HG02973 (cell line): ENCODE measurements at regions not wholly inside any gene's neighbourhood (a gene's known extent, or its start where the extent isn't known, plus 50 kb on each side); places are given as distances from the start of the nearest gene placed in this dataset.

Experiments used
- ATAC-seq: cut with Tn5 transposase; IDR thresholded peaks from one replicate; pipeline ENCODE4 v1.9.1; 2021; ENCODE audit warnings: moderate library complexity; ENCODE audit not compliant: unreplicated experiment

- no peak for ATAC-seq
Measured at GRCh38 chr6:166754218-166755030, 127.4 kb upstream of the RPS6KA2 start.

DNA sequence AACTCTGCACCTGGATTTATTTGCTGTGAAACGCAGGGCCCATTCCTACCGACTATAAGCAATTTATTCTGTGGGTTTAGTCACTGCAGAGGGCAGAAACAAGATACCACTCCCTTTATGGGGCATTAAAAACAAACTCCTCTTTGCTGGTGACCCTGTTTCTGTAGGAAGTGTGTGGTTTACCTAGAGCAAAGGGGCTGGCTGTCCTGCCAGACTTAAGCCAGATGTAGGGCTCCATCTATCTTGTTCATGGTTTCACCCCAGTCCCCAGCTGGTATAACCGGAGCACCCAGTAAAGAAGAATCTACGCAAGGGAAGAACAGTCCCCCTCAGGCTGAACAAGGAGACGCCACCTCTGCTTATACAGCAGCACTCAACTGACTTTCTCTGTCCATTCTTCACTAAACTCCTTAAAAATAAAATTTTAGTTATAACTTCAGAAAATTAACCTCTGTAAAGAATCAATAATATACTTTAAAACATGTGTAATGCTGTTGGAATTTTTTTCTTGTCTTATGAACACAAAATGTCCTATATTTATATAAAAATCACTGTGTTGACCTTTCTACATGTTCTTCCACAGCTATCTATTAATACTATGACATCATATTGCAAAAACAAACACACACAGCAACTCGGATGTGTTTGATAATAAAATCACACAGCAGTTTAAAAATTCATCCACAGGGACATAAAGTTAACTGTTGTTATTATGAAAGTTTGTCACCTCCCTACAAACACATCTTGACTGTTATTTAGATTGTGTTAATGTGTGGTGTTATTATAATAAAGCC lies 126.1 kb upstream of the RPS6KA2 start:
- ATAC-seq, result no peak

- peak; percentile 95 for ATAC-seq
Measured at GRCh38 chr6:166752097-166752496, 125.0 kb upstream of the RPS6KA2 start.

DNA sequence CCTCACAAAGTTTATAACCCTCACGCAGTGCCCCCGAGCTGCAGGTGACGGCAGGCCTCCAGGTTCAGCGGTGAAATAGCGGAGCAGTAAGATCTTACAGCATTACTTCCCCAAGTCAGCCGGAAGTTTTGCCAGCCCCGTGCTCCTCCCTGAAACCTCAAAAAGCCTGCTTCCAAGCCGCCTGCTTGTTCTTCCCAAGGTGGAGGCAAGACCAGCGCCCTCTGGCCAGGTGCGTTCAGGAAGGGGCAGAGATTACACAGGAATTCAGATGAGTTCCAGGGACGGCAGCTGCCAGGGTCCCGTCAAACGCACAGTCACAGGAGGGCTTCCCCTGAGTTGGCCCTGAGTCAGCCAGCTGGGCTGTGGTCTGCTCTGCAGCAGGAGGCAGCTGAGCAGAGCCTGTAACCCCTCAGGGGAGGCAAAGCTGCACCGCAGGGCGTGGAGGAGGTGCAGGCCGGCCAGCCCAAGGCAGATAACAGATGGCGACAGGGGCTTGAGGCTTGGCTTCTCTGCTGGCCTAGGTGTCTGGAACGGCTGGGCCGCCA lies 124.1 kb upstream of the RPS6KA2 start:
- peak; percentile 80 for ATAC-seq

- no peak for ATAC-seq
Measured at GRCh38 chr6:166750108-166750793, 123.2 kb upstream of the RPS6KA2 start.

DNA sequence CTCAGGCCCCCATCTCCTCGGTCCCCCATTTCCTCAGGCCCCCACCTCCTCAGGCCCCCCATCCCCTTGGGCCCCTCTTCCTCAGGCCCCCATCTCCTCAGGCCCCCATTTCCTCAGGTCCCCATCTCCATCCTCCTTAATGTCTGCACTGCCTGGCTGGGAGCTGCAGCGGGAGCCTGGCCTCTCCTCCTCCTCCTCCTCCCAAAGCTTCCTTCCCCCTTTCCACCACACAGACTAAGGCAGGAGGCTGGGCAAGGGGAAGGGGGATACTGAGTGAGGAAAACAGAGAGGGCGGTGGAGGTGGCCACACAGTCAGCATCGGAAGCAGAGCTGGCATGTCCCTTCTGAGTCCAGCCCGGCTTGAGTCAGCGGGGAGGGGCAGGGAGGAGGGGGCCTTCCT lies 122.6 kb upstream of the RPS6KA2 start:
- no peak for ATAC-seq

DNA sequence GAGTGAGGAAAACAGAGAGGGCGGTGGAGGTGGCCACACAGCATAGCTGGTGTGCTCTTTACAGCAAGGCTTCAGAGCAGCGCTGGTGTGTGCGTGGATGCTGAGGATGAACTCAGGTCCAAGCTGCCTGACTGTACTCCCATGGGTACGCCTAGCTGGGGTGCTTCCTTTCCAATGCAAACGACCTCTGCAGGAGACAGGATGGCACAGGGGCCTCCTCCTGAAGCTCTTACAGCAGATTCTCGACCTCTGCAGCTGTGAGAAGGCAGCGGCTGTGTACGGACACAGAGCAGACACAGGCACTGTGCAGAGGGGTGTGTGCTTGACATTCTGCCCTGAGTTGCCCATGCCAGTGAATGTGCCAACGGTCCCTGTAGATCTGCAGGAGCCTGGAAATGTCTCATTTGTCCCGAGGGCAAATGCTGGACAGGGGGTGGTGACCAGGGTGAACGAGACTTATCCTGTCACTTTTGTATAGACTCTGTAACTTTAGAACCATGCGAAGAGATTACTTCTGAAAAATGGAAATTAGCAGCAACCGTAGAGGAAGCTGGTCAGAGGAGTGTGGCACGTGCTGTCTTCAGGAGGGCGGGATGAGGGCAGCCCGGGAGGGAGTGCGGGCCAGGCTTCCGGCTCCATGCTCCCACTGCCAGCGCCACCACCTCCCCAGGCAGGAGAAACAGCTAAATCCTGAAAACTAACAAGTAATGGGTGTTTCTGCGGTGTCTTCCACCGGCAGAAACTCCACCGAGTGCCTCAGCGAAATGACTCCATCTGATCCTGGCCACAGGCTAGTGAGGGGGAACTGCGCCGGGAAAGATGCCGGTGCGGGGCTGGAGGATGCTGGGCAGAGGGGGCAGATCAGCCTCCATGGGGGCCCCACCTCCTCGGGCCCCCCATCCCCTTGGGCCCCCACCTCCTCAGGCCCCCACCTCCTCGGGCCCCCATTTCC lies 120.9 kb upstream of the RPS6KA2 start:
- ATAC-seq, result no peak

DNA sequence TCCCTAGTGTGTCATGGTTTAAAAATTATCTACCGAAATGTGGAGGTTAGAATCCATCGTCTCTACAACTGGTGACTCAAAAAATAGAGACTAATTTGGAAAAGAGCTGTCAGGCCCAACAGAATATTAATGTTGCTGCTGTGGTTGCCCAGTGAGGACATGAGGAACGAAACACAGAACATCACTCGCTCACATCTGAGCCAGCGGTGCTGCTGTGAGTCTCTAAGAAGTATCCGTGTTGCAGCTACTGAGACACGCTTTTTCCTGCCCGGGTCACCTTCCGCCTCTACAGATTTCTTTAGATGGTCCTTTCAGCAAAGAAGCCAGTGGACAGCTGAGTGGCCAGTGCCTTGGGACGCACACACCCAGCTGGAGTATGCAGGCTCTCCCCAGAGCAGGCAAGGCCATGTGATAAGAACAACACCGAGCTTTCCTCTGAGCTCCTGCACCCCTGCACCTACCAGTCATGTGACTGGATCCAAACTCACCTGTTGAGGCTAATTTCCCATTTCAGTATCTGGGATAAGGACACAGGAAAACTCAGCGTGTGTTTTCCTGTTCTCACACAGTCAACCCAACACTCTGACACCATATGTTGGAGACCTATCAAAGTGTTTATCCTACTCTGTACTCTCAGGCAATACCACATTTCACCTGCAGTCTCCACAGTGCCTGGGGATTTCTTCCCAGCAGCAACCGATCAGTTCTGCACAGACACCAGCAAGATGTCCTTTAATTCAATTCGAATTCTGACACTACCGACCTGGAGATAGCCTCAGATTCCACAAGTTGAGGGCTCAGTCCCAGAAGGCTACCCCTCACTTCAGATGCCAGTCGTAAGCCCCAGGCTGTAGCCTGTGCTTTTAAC lies 119.0 kb upstream of the RPS6KA2 start:
- ATAC-seq, result no peak

GRCh38 chr6:166744223-166745134 lies 117.4 kb upstream of the RPS6KA2 start:
- no peak for ATAC-seq

DNA sequence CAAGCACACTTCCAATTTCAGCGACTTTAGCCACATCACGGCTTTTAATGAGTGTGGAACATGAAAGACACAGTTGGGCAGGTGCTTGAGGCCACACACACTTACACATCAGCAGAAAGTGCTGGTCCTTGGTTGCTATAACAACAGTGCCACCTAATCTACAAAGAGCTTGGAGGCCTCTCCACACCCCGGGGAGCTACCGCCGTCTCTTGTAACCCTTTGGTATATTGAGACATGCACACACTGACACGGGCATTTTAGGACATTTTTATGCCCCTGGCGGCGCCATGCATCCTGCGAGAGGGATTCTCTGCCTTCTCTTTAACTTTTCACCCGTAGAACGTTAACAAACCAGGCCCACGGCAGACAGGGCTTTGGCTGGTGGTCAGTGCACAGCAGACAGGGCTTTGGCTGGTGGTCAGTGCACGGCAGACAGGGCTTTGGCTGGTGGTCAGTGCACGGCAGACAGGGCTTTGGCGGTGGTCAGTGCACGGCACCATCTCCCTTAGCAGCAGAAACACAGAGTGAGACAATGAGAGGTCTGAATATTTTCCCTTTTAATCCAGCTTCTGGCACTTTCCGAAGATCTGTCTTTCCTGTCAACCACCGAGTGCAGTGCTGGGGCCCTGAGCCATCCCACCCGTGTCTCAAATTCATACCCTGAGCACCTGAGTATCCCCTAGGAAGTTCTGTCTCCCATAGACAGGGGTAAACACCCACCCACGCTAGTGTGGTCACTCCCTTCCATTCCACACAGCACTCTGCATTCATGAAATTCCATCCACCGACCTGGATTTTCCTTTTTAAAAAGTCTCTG lies 116.6 kb upstream of the RPS6KA2 start:
- no peak for ATAC-seq

DNA sequence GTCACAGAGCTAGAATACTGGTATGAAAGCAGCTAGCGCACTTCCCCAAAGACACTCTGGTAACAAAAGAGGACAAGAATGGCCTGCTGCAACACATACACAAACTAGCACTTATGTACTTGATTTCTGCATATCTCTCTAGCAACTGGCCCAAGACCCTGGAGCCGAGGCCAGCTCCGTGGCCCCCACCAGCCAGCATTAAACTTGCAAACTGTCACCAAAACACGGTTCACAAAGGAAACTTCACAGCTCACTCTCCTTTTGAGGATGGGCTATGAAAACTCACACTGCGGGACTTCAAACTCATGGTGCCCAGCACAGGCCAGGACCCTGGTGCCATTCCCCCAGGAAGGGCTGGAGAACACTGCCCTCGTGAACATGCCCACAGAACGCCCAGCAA lies 115.9 kb upstream of the RPS6KA2 start:
- no peak for ATAC-seq

GRCh38 chr6:166739976-166740318 lies 112.9 kb upstream of the RPS6KA2 start:
- ATAC-seq, result no peak

- no peak for ATAC-seq
Measured at GRCh38 chr6:166739117-166739975, 112.3 kb upstream of the RPS6KA2 start.

DNA sequence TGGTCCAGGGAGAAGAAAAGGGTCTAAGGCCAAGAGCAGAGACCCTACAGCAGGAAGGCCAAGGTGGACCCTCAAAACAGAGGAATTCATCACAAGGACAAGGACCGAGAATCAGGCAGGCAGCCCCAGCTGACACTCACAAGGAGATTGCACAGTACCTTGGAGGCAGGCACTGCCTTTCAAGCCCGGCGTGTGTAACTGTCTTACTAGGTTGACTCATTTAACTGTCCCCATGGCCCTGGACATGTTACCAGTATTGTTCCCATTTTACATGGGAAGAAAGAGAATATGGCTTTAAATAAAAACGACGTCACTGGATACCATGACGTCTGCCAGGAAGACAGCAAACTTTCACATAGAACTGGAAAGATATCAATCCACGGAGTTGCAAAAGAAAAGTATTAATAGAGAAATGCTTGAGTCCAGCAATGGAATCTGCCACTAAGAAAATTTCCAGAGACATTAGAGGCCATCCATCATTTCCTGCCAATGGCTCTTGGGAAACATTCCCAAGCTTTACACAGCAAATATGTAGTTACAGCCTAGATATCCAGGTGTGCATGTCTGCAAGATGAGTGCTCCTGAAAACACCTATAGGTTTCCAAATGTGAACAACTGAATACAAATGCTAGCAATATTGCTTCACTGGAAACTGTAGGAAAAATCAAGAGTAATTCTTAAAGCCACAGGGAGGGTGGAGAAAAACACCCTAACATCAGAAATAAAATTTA lies 111.5 kb upstream of the RPS6KA2 start:
- ATAC-seq, result no peak

- ATAC-seq, result no peak
Measured at GRCh38 chr6:166737261-166737660, 110.2 kb upstream of the RPS6KA2 start.

GRCh38 chr6:166736634-166737033 lies 109.6 kb upstream of the RPS6KA2 start:
- no peak for ATAC-seq
